HUES48 (cell line): ENCODE measurements at regions not wholly inside any gene's neighbourhood (a gene's known extent, or its start where the extent isn't known, plus 50 kb on each side); places are given as distances from the start of the nearest gene placed in this dataset.

Source experiments
- H3K27ac ChIP-seq: one replicate; pipeline ENCODE4 v1.7.0; 2013; ENCODE audit warnings: low read depth, low read length, inconsistent platforms
- H3K27me3 ChIP-seq: 2 replicates; pipeline ENCODE4 v1.6.1; 2013; ENCODE audit warnings: mild to moderate bottlenecking, low read length; ENCODE audit not compliant: control insufficient read depth, insufficient read depth
- H3K36me3 ChIP-seq: 2 replicates; pipeline ENCODE4 v1.6.1; 2013; ENCODE audit warnings: low read length; ENCODE audit not compliant: control insufficient read depth, insufficient read depth
- H3K4me1 ChIP-seq: 2 replicates; pipeline ENCODE4 v1.6.1; 2013; ENCODE audit warnings: mild to moderate bottlenecking, low read length; ENCODE audit not compliant: control insufficient read depth, insufficient read depth
- H3K4me3 ChIP-seq: 2 replicates; pipeline ENCODE4 v1.5.1; 2013; ENCODE audit warnings: mild to moderate bottlenecking, low read depth, low read length
- H3K9ac ChIP-seq: 2 replicates; pipeline ENCODE4 v1.6.1; 2013; ENCODE audit warnings: mild to moderate bottlenecking, low read depth, low read length, moderate library complexity
- H3K9me3 ChIP-seq: 2 replicates; pipeline ENCODE4 v1.6.1; 2013; ENCODE audit warnings: low read length; ENCODE audit not compliant: control insufficient read depth, insufficient read depth

GRCh38 chr9:88077071-88077617, 61.1 kb downstream of the SPATA31C2 start:
- Histone ChIP-seq H3K9me3 (no peaks in the 10 kb centered on the region), H3K27me3 (peaks cover 45% of the 10 kb centered on the region), H3K36me3 (no peaks in the 10 kb centered on the region), H3K27ac (no peak overlapping the region), H3K4me3 (peak overlapping the region; percentile 74), H3K9ac (no peak overlapping the region), H3K4me1 (peaks cover 18% of the 10 kb centered on the region)

GRCh38 chr9:88076286-88077070, 61.8 kb downstream of the SPATA31C2 start:
- Histone ChIP-seq H3K9ac (peak overlapping the region; percentile 51), H3K4me3 (peak overlapping the region; percentile 74), H3K9me3 (no peaks in the 10 kb centered on the region), H3K36me3 (no peaks in the 10 kb centered on the region), H3K27ac (no peak overlapping the region), H3K4me1 (peaks cover 19% of the 10 kb centered on the region), H3K27me3 (peaks cover 45% of the 10 kb centered on the region)

GRCh38 chr9:88075966-88076285, 62.3 kb downstream of the SPATA31C2 start:
- H3K9me3 ChIP-seq: no peaks in the 10 kb centered on the region
- H3K4me1 ChIP-seq: peaks cover 24% of the 10 kb centered on the region
- H3K9ac ChIP-seq: peak overlapping the region; percentile 51
- peaks cover 45% of the 10 kb centered on the region for H3K27me3 ChIP-seq
- H3K36me3 ChIP-seq: no peaks in the 10 kb centered on the region
- H3K27ac ChIP-seq: no peak overlapping the region
- H3K4me3 ChIP-seq: peak overlapping the region; percentile 74

GRCh38 chr9:88075506-88075905, 62.8 kb downstream of the SPATA31C2 start:
- no peaks in the 10 kb centered on the region for H3K9me3 ChIP-seq
- no peak overlapping the region for H3K9ac ChIP-seq
- H3K4me1 ChIP-seq: peaks cover 28% of the 10 kb centered on the region
- H3K4me3 ChIP-seq: peak overlapping the region; percentile 74
- H3K36me3 ChIP-seq: no peaks in the 10 kb centered on the region
- H3K27ac ChIP-seq: no peak overlapping the region
- H3K27me3 ChIP-seq: peaks cover 45% of the 10 kb centered on the region

- H3K4me3 ChIP-seq: no peak overlapping the region
- H3K36me3 ChIP-seq: no peaks in the 10 kb centered on the region
- H3K27ac ChIP-seq: no peak overlapping the region
- peaks cover 34% of the 10 kb centered on the region for H3K4me1 ChIP-seq
- H3K9ac ChIP-seq: no peak overlapping the region
- no peaks in the 10 kb centered on the region for H3K9me3 ChIP-seq
- H3K27me3 ChIP-seq: peaks cover 45% of the 10 kb centered on the region
Observed at GRCh38 chr9:88074931-88075330, 63.3 kb downstream of the SPATA31C2 start.

GRCh38 chr9:88072831-88073375, 65.4 kb downstream of the SPATA31C2 start:
- H3K4me1 ChIP-seq: peaks cover 37% of the 10 kb centered on the region
- no peaks in the 10 kb centered on the region for H3K36me3 ChIP-seq
- H3K9me3 ChIP-seq: no peaks in the 10 kb centered on the region
- no peak overlapping the region for H3K27ac ChIP-seq
- peaks cover 33% of the 10 kb centered on the region for H3K27me3 ChIP-seq
- H3K9ac ChIP-seq: no peak overlapping the region
- no peak overlapping the region for H3K4me3 ChIP-seq

- peaks cover 20% of the 10 kb centered on the region for H3K27me3 ChIP-seq
- no peak overlapping the region for H3K4me3 ChIP-seq
- peaks cover 33% of the 10 kb centered on the region for H3K4me1 ChIP-seq
- no peak overlapping the region for H3K9ac ChIP-seq
- no peaks in the 10 kb centered on the region for H3K36me3 ChIP-seq
- no peak overlapping the region for H3K27ac ChIP-seq
- H3K9me3 ChIP-seq: no peaks in the 10 kb centered on the region
Observed at GRCh38 chr9:88071331-88071730, 66.9 kb downstream of the SPATA31C2 start.

- H3K36me3 ChIP-seq: no peaks in the 10 kb centered on the region
- peaks cover 10% of the 10 kb centered on the region for H3K4me1 ChIP-seq
- H3K27me3 ChIP-seq: no peaks in the 10 kb centered on the region
- no peak overlapping the region for H3K27ac ChIP-seq
- H3K4me3 ChIP-seq: no peak overlapping the region
- H3K9ac ChIP-seq: no peak overlapping the region
- H3K9me3 ChIP-seq: no peaks in the 10 kb centered on the region
Observed at GRCh38 chr9:88065619-88066018, 72.7 kb downstream of the SPATA31C2 start.

- Histone ChIP-seq H3K36me3 (no peaks in the 10 kb centered on the region), H3K9ac (no peak overlapping the region), H3K9me3 (no peaks in the 10 kb centered on the region), H3K4me3 (no peak overlapping the region), H3K27me3 (no peaks in the 10 kb centered on the region), H3K4me1 (no peaks in the 10 kb centered on the region), H3K27ac (no peak overlapping the region)
Observed at GRCh38 chr9:88064554-88064953, 73.7 kb downstream of the SPATA31C2 start.

- Histone ChIP-seq H3K9ac (no peak overlapping the region), H3K36me3 (no peaks in the 10 kb centered on the region), H3K4me3 (no peak overlapping the region), H3K4me1 (no peaks in the 10 kb centered on the region), H3K9me3 (no peaks in the 10 kb centered on the region), H3K27me3 (no peaks in the 10 kb centered on the region), H3K27ac (no peak overlapping the region)
Observed at GRCh38 chr9:88060746-88061145, 77.5 kb downstream of the SPATA31C2 start.

GRCh38 chr9:88059469-88059868, 78.8 kb downstream of the SPATA31C2 start:
- H3K9ac ChIP-seq: no peak overlapping the region
- no peaks in the 10 kb centered on the region for H3K4me1 ChIP-seq
- H3K27me3 ChIP-seq: no peaks in the 10 kb centered on the region
- no peaks in the 10 kb centered on the region for H3K36me3 ChIP-seq
- H3K4me3 ChIP-seq: no peak overlapping the region
- no peak overlapping the region for H3K27ac ChIP-seq
- H3K9me3 ChIP-seq: no peaks in the 10 kb centered on the region
